ENCODE measurements at regions not wholly inside any gene's neighbourhood (a gene's known extent, or its start where the extent isn't known, plus 50 kb on each side); places are given as distances from the start of the nearest gene placed in this dataset.

DNA sequence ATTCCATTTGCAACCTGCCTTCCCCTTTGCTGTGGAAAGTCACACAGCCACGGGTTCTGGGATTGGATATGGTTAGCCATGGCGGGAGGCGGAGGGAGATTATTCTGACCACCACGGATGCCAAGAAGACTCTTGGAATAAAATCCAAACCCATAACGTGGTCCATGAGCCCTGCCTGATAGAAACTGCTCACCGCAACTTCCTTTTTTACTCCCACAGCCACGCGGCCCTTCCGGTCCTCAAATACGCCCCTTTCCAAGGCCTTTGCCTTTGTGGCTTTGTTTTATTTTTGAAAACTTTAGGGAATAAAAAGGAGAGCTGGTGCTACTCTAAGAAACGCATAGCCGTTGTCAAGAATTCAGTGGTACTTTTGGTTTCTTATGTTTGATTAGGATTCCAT is 602.5 kb upstream of the CDH4 start:
- TF ChIP-seq CTCF (IDR thresholded peaks at IDR 0.05) (no peak), POLR2A (IDR thresholded peaks at IDR 0.05) (no peak)

Measured in uterus (tissue), 2 donors.